Common myeloid progenitor, CD34-positive (primary cell): ENCODE measurements at regions not wholly inside any gene's neighbourhood (a gene's known extent, or its start where the extent isn't known, plus 50 kb on each side); places are given as distances from the start of the nearest gene placed in this dataset.

Experiments used
- CTCF ChIA-PET: fragments of 350-600 bp; sonication (Branson Sonifier 250); formaldehyde crosslinking; loops from one replicate; lab custom pipeline; 2021; ENCODE audit warnings: antibody characterized with exemption; lab: Charles Lee
- POLR2A ChIA-PET: fragments of 350-600 bp; sonication (Branson Sonifier 250); formaldehyde crosslinking; loops from one replicate; lab custom pipeline; 2021; ENCODE audit warnings: antibody characterized with exemption; lab: Charles Lee
- DNase-seq, 3 donors: peaks; one replicate each; pipeline versions ENCODE4 v3.0.0 to v3.0.0-alpha.2; 2013
- H3K27ac ChIP-seq, 2 experiments: 1 replicate in 1 of 2; 2 replicates in 1 of 2; pipeline ENCODE4 v1.7.0; 2013; ENCODE audit warnings: inconsistent platforms in 2 of 2, low read length in 2 of 2, mild to moderate bottlenecking in 2 of 2, low read depth in 1 of 2, moderate library complexity in 1 of 2; ENCODE audit not compliant: severe bottlenecking in 2 of 2, insufficient read depth in 1 of 2, poor library complexity in 1 of 2
- H3K27me3 ChIP-seq, 5 experiments: replicated peaks in 2 of 5; 1 replicate in 3 of 5; 2 replicates in 2 of 5; pipeline versions ENCODE4 v1.6.1 to v1.7.0; 2013; ENCODE audit warnings: low read length in 4 of 5, mild to moderate bottlenecking in 2 of 5, moderate library complexity in 2 of 5, inconsistent platforms in 1 of 5; ENCODE audit not compliant: insufficient read depth in 5 of 5, control insufficient read depth in 4 of 5
- H3K36me3 ChIP-seq, 4 experiments: 1 replicate in 2 of 4; 2 replicates in 2 of 4; pipeline versions ENCODE4 v1.6.1 to v1.7.0; 2013; ENCODE audit warnings: low read length in 3 of 4, control low read depth in 1 of 4, mild to moderate bottlenecking in 1 of 4; ENCODE audit not compliant: control insufficient read depth in 4 of 4, insufficient read depth in 4 of 4
- H3K4me1 ChIP-seq, 4 experiments: 1 replicate in 3 of 4; 2 replicates in 1 of 4; pipeline versions ENCODE4 v1.6.1 to v1.7.1; 2013; ENCODE audit warnings: low read length in 3 of 4, mild to moderate bottlenecking in 3 of 4, control low read depth in 1 of 4, inconsistent platforms in 1 of 4, moderate library complexity in 1 of 4; ENCODE audit not compliant: control insufficient read depth in 4 of 4, insufficient read depth in 4 of 4; ENCODE audit errors: control extremely low read depth in 1 of 4
- H3K4me3 ChIP-seq, 7 experiments: 1 replicate in 4 of 7; 2 replicates in 3 of 7; pipeline versions ENCODE4 v1.5.1 to v1.7.0; 2013; ENCODE audit warnings: mild to moderate bottlenecking in 7 of 7, low read length in 6 of 7, moderate library complexity in 6 of 7, inconsistent platforms in 2 of 7, low read depth in 2 of 7, control low read depth in 1 of 7; ENCODE audit not compliant: insufficient read depth in 4 of 7, control insufficient read depth in 1 of 7; ENCODE audit errors: extremely low read depth in 1 of 7
- H3K9me3 ChIP-seq, 5 experiments: 1 replicate in 4 of 5; 2 replicates in 1 of 5; pipeline versions ENCODE4 v1.6.1 to v1.7.1; 2013; ENCODE audit warnings: low read length in 4 of 5, mild to moderate bottlenecking in 2 of 5, inconsistent platforms in 1 of 5, low read depth in 1 of 5, moderate library complexity in 1 of 5; ENCODE audit not compliant: control insufficient read depth in 4 of 5, insufficient read depth in 2 of 5; ENCODE audit errors: control extremely low read depth in 1 of 5
- WGBS: methylation state at CpG from one replicate; pipeline ENCODE4 v1.1.5; 2013; ENCODE audit not compliant: insufficient coverage; 5-methylcytosine and 5-hydroxymethylcytosine counted together

- no peak overlapping the region for H3K4me3 ChIP-seq
- no peaks in the 10 kb centered on the region for H3K27me3 ChIP-seq
- WGBS: no CpG with 5 or more reads among the region's 2 CpGs
- H3K9me3 ChIP-seq: no peaks in the 10 kb centered on the region
- DNase-seq: no peak
- H3K36me3 ChIP-seq: no peaks in the 10 kb centered on the region
- no peak overlapping the region for H3K27ac ChIP-seq
- CTCF ChIA-PET: interaction anchor here (1.0 to 3.5 kb wide), 2 partner anchors 13 to 643 kb away, joined by 3 to 13 read pairs; no protein-coding TSS in a partner anchor
- H3K4me1 ChIP-seq: no peaks in the 10 kb centered on the region
- POLR2A ChIA-PET: no interaction called here
Observed at GRCh38 chr3:87363721-87364120, 87.3 kb upstream of the POU1F1 start.

GRCh38 chr3:87361956-87362355 is 85.6 kb upstream of the POU1F1 start:
- no peak overlapping the region for H3K27ac ChIP-seq
- no peaks in the 10 kb centered on the region for H3K27me3 ChIP-seq
- no peaks in the 10 kb centered on the region for H3K4me1 ChIP-seq
- DNase-seq: no peak
- 100% methylated on average over 1 of the region's 1 CpG for WGBS
- no peaks in the 10 kb centered on the region for H3K9me3 ChIP-seq
- ChIA-PET POLR2A (no interaction called here), CTCF (interaction anchor here (1.0 to 3.5 kb wide), 3 partner anchors 11 to 641 kb away, joined by 3 to 13 read pairs (median 3); no protein-coding TSS in a partner anchor)
- H3K4me3 ChIP-seq: no peak overlapping the region
- H3K36me3 ChIP-seq: no peaks in the 10 kb centered on the region

GRCh38 chr3:87361271-87361670 is 84.9 kb upstream of the POU1F1 start:
- DNase-seq: no peak
- Histone ChIP-seq H3K4me3 (no peak overlapping the region), H3K27ac (no peak overlapping the region), H3K27me3 (no peaks in the 10 kb centered on the region), H3K4me1 (no peaks in the 10 kb centered on the region), H3K9me3 (no peaks in the 10 kb centered on the region), H3K36me3 (no peaks in the 10 kb centered on the region)
- CTCF ChIA-PET: interaction anchor here (1.0 to 3.5 kb wide), 3 partner anchors 11 to 642 kb away, joined by 3 to 13 read pairs (median 3); no protein-coding TSS in a partner anchor
- POLR2A ChIA-PET: no interaction called here

- Histone ChIP-seq H3K27me3 (no peaks in the 10 kb centered on the region), H3K27ac (no peak overlapping the region), H3K36me3 (no peaks in the 10 kb centered on the region), H3K4me1 (no peaks in the 10 kb centered on the region), H3K4me3 (no peak overlapping the region), H3K9me3 (no peaks in the 10 kb centered on the region)
- 100% methylated on average over 1 of the region's 2 CpGs for WGBS
- ChIA-PET CTCF (interaction anchor here (0.6 kb wide), 1 partner anchor 13 kb away, joined by 3 read pairs; no protein-coding TSS in a partner anchor), POLR2A (no interaction called here)
- no peak for DNase-seq
Observed at GRCh38 chr3:87359826-87360225, 83.4 kb upstream of the POU1F1 start.

- no peaks in the 10 kb centered on the region for H3K36me3 ChIP-seq
Observed at GRCh38 chr3:87359025-87359424, 82.6 kb upstream of the POU1F1 start.

GRCh38 chr3:87358066-87358465 is 81.7 kb upstream of the POU1F1 start:
- no peaks in the 10 kb centered on the region for H3K4me1 ChIP-seq
- ChIA-PET CTCF (no interaction called here), POLR2A (no interaction called here)
- no peaks in the 10 kb centered on the region for H3K36me3 ChIP-seq
- H3K9me3 ChIP-seq: no peaks in the 10 kb centered on the region
- 89% methylated on average over 2 of the region's 2 CpGs for WGBS
- no peaks in the 10 kb centered on the region for H3K27me3 ChIP-seq
- H3K4me3 ChIP-seq: no peak overlapping the region
- no peak overlapping the region for H3K27ac ChIP-seq
- no peak for DNase-seq

More at GRCh38 chr3:87359025-87359424, 82.6 kb upstream of the POU1F1 start:
- no CpG with 5 or more reads among the region's 4 CpGs for WGBS
- ChIA-PET CTCF (no interaction called here), POLR2A (no interaction called here)
- Histone ChIP-seq H3K27ac (no peak overlapping the region), H3K4me1 (no peaks in the 10 kb centered on the region), H3K4me3 (no peak overlapping the region), H3K9me3 (no peaks in the 10 kb centered on the region), H3K27me3 (no peaks in the 10 kb centered on the region)
- DNase-seq: no peak

GRCh38 chr3:87354398-87354797 is 78.0 kb upstream of the POU1F1 start:
- H3K36me3 ChIP-seq: no peaks in the 10 kb centered on the region
- H3K27me3 ChIP-seq: no peaks in the 10 kb centered on the region
- H3K4me1 ChIP-seq: no peaks in the 10 kb centered on the region
- H3K27ac ChIP-seq: no peak overlapping the region
- H3K9me3 ChIP-seq: no peaks in the 10 kb centered on the region
- no peak for DNase-seq
- ChIA-PET CTCF (no interaction called here), POLR2A (interaction anchor here (0.6 to 0.8 kb wide), 2 partner anchors 166 to 636 kb away, joined by 3 to 4 read pairs; no protein-coding TSS in a partner anchor)
- no peak overlapping the region for H3K4me3 ChIP-seq
